LNCAP (cell line): ENCODE measurements at regions not wholly inside any gene's neighbourhood (a gene's known extent, or its start where the extent isn't known, plus 50 kb on each side); places are given as distances from the start of the nearest gene placed in this dataset.

ENCODE experiments used
- CTCF ChIP-seq: fragments of 450-650 bp; IDR thresholded peaks from 2 replicates; pipeline ENCODE4 v1.5.1; 2017; ENCODE audit warnings: mild to moderate bottlenecking

GRCh38 chr15:88397506-88397905, 69.7 kb downstream of the MRPL46 start:
- no peak for TF ChIP-seq CTCF

GRCh38 chr15:88395872-88396781, 71.1 kb downstream of the MRPL46 start:
- no peak for TF ChIP-seq CTCF

- TF ChIP-seq CTCF, result no peak
Measured at GRCh38 chr15:88395241-88395640, 71.9 kb downstream of the MRPL46 start.

GRCh38 chr15:88394553-88395145, 72.5 kb downstream of the MRPL46 start:
- TF ChIP-seq CTCF, result no peak

GRCh38 chr15:88393719-88394519, 73.3 kb downstream of the MRPL46 start:
- no peak for TF ChIP-seq CTCF

- TF ChIP-seq CTCF, result no peak
Measured at GRCh38 chr15:88391700-88392099, 75.5 kb downstream of the MRPL46 start.

GRCh38 chr15:88391006-88391405, 76.2 kb downstream of the MRPL46 start:
- TF ChIP-seq CTCF, result no peak
